ENCODE measurements at regions not wholly inside any gene's neighbourhood (a gene's known extent, or its start where the extent isn't known, plus 50 kb on each side); places are given as distances from the start of the nearest gene placed in this dataset.
"Not testable (repeated sequence)": the region's sequence is repeated elsewhere in the genome, so short reads cannot be mapped to it uniquely, and the experiment has no call there.

DNA sequence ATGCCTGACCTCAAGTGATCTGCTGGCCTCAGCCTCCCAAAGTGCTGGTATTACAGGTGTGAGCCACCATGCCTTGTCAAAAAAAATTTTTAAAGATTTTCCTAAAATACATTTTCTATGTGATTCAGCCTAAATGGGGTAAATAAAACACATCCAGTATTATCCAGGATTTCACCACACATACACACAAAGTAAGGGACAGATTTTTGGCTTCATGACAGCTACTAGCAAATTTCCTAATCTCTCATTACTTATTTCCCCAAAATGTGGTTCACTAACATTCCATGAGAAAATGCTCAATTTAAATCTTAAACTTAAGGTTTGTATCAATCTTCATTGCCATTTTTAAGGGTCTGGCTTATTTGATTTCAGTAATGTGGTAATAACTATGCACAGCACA is 348.5 kb upstream of the INTU start:
- DNase-seq = no peak

DNA sequence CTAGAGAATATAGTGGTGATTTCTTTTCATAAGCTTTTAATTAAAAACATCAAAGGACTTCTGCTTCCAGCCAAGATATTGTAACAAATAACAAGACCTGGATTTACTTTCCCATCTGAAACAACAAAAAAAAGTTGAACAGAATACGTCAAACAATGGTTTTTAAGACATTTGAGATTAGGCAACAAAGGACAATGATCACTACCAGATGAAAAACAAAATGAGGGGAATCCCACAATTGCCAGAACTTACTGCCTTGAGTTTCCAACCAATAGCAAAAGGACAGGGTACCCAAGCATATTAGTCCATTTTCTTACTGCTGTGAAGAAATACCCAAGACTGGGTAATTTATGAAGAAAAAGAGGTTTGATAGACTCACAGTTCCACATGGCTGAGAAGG is 341.4 kb upstream of the INTU start:
- DNase-seq = no peak

DNA sequence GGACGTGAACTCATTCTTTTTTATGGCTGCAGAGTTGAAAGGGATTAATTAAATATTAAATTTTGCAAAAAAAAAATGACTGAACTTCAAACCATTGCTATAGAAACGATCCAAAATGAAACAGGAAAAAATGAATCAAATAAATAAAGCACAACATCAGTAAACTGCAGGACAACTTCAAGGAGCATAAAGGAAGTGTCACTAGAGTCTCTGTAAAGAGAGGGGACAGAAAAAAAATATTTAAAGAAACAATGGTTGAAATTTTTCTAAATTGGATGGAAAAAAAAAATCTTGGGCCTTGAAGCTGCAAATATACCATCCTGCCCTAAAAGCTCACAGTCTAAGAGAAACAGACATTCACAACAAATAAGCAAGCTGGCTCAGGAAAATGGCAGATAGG is 339.3 kb upstream of the INTU start:
- no peak for DNase-seq

DNA sequence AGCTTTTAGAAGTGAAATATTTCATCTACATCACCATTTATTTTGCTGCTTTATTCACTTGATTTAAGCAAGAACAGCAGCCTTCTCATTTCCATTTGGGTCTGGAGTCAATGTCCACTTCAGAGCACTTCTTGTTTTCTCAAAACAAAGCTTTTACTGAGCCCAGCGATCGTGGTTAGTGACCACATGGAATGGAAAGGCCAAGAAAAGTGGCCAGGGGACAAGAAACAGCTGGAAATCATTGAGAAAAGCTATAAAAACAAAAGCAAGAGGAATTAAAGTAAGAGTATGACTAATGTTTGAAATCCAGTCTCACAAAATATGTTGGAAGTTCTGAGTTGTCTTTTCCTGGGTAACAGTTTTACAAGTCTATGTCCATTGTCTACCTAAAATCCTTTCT is 328.4 kb upstream of the INTU start:
- peak; percentile 10 to 25 (median 12) for DNase-seq

GRCh38 chr4:127307996-127308395 is 324.8 kb upstream of the INTU start:
- no peak for DNase-seq

DNA sequence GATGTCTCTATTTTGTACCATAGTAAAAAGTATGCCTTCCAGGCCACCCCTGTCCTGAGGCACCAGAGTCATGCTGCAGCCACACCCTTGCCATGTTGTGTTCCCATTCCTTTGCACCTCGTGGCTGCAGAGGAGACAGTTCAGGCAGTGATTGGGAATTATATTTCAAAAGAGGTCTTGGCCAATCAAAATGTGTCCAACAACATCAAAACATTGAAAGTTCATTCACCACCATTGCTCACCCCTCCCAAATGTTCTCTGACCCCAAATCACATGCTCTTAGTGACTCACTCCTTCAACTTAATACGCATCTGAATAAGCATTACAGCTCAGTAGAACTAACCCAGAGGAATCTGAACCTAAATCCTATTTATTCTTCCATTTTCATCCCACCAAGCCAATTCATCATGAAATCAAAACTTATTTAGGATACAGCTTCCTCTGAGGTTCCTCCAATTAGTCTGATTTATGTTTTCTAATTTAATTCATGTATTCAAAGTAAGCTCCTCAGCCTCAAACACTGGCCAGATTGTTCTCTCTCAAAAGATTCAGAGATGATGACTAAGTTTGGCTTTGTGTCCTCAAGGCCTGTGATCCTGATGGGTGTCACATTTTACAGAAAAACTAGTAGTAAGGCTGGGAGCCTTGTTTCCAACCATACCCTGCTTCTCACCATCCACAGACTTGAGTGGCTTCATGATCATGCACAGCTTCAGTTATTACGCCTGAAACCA is 323.2 kb upstream of the INTU start:
- no peak for DNase-seq

- no peak for DNase-seq
Observed at GRCh38 chr4:127311371-127311770, 321.4 kb upstream of the INTU start.

DNA sequence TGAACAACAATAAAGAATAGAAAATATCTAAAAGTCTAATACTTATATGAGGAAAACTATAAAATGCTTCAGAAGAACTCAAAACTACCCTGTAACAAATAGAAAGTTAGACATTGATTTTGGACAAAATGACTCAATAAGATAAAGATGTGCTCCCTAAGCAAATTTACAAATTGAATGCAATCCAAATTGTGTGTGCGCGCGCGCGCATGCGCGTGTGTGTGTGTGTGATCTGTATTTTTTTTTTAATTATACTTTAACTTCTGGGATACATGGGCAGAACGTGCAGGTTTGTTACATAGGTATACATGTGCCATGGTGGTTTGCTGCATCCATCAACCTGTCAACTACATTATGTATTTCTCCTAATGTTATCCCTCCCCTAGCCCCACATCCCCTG is 320.8 kb upstream of the INTU start:
- DNase-seq = no peak

- DNase-seq = no peak
Observed at GRCh38 chr4:127313767-127314166, 319.0 kb upstream of the INTU start.

DNA sequence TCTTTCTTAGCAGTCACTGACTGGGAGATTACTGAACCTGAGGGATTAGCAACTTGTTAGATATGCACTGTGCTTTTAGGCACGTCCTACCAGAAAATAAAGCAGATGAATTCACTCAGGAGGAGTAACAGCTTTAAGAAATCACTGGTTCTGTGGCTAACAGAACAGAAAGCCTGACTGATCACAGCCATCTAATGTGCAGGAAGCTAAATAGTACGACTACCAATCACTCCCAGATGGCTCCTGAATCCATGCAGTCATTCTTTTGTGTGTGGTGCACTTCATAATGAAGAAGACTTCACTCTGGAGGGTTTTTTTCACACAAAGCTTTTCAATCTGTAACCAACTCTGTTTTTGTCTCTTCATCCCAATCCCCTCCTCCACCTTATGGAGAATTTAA is 305.3 kb upstream of the INTU start:
- no peak for DNase-seq

DNA sequence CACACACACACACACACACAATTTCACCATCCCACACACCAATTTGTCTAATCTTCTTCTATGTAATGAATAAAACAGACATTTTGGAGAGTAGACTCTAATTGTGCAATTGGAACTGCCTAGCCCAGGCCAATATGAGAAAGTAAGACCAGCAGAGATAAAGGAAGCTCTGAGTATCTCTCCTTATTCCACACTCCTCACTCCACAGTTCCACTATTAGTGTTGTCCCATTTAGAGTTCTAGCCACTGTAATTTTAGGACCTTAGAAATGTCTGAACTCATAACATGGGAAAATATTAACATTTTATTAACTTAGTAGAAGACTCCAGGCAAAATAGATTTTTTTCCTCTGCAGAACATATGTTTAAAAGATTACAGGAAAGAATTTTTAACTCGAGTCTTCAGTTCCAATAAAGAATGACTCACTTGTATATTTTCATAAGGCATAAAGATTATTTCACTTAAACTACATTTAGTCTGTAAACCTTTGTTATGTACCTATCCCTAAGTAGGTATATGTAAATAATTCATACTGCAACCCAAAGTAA is 297.6 kb upstream of the INTU start:
- DNase-seq = peak in 1 of 3 donors; percentile 54

DNA sequence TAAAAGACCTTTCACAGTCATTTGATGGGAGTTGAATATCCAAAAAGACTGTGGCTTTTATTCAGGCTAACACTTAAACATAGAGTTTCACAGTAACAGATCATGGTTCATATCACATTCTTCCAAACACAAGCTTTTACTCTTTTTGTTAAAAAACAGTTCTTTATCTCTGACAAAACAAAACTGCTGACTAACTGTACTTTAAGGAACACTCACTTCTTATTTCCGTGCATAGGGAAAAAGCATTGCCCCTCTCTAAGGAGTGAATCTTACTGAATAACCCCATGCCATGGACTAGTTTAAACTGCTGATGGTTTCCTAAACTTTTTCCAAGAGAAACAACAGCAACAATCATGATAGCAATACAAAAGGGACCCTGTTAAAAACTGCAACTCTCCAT is 297.0 kb upstream of the INTU start:
- no peak for DNase-seq

GRCh38 chr4:127343123-127343522 is 289.6 kb upstream of the INTU start:
- not testable (repeated sequence) for DNase-seq

GRCh38 chr4:127344071-127344470 is 288.7 kb upstream of the INTU start:
- no peak for DNase-seq

DNA sequence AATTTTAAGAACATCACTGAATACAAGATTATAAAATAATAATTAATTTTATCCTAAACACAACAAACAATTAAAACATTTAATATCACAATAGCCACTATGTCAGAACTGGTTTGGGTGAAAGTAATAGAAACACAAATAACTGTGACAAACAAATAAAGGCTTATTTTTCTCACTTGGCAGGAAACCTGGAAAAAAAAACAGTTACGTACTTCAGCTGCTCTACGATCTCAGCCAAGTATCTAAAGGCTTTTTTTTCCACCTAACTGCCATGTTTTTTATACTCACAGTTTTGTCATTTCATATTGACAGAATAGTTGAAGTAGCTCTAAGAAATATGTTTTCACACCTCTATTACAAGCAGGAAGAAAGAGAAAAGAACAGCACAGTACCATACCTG is 284.8 kb upstream of the INTU start:
- peak; percentile 52 to 81 (median 57) for DNase-seq

GRCh38 chr4:127352220-127353113 is 280.3 kb upstream of the INTU start:
- DNase-seq = peak in 1 of 3 donors; percentile 55

GRCh38 chr4:127355743-127356142 is 277.0 kb upstream of the INTU start:
- DNase-seq = no peak

- DNase-seq = no peak
Observed at GRCh38 chr4:127357765-127358164, 275.0 kb upstream of the INTU start.

GRCh38 chr4:127362686-127363085 is 270.1 kb upstream of the INTU start:
- DNase-seq = no peak

GRCh38 chr4:127364397-127364796 is 268.4 kb upstream of the INTU start:
- no peak for DNase-seq

DNA sequence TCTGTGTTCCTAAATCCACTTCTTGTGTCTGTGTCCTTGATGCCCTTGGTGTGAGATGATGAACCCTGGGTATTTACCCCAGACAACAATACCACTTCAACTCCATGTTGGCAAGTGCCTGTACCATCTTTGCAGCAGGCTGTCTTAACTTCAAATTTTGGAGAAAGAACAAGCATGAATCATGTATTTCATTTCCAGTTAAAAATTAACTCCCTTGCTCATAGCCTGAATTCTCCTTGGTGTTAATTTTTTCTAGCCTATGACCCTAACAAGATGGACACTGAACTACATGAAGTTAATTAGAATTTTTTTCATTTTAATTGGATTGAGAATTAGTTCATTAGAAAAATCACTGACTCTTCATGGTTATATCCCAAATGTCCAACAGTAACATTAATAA is 267.8 kb upstream of the INTU start:
- no peak for DNase-seq

- DNase-seq = no peak
Observed at GRCh38 chr4:127370604-127371003, 262.2 kb upstream of the INTU start.

- no peak for DNase-seq
Observed at GRCh38 chr4:127379499-127379898, 253.3 kb upstream of the INTU start.

All from muscle of back (tissue), 3 donors.